CD14-positive monocyte (primary cell): ENCODE measurements at regions not wholly inside any gene's neighbourhood (a gene's known extent, or its start where the extent isn't known, plus 50 kb on each side); places are given as distances from the start of the nearest gene placed in this dataset.

Source experiments
- DNase-seq, 3 donors: peaks; one replicate each; pipeline ENCODE4 v3.0.0-alpha.2; 2011 to 2022
- H2AFZ ChIP-seq: 2 replicates; pipeline ENCODE4 v1.6.0; 2012; ENCODE audit warnings: mild to moderate bottlenecking, low read depth, low read length, inconsistent platforms; ENCODE audit not compliant: insufficient read depth, poor library complexity, severe bottlenecking
- H3K27ac ChIP-seq, 2 donors: 1 replicate in 1 of 2; 2 replicates in 1 of 2; pipeline ENCODE4 v1.5.1; 2012 to 2013; ENCODE audit warnings: low read length in 2 of 2, control low read depth in 1 of 2, inconsistent platforms in 1 of 2, low read depth in 1 of 2, mild to moderate bottlenecking in 1 of 2
- H3K27me3 ChIP-seq, 2 donors: one replicate each; pipeline versions ENCODE4 v1.6.0 to v1.6.1; 2011 to 2013; ENCODE audit warnings: low read length in 2 of 2; ENCODE audit not compliant: control insufficient read depth in 2 of 2, insufficient read depth in 2 of 2
- H3K36me3 ChIP-seq, 2 donors: replicated peaks in 1 of 2; 1 replicate in 1 of 2; 2 replicates in 1 of 2; pipeline versions ENCODE4 v1.5.1 to v1.6.1; 2012 to 2013; ENCODE audit warnings: low read length in 2 of 2, control low read depth in 1 of 2, inconsistent platforms in 1 of 2, mild to moderate bottlenecking in 1 of 2; ENCODE audit not compliant: insufficient read depth in 2 of 2, control insufficient read depth in 1 of 2
- H3K4me1 ChIP-seq, 2 donors: 1 replicate in 1 of 2; 2 replicates in 1 of 2; pipeline versions ENCODE4 v1.5.1 to v1.6.1; 2012 to 2013; ENCODE audit warnings: low read length in 2 of 2, control low read depth in 1 of 2, inconsistent platforms in 1 of 2, mild to moderate bottlenecking in 1 of 2, moderate library complexity in 1 of 2; ENCODE audit not compliant: insufficient read depth in 2 of 2, control insufficient read depth in 1 of 2
- H3K4me2 ChIP-seq: replicated peaks from 2 replicates; pipeline ENCODE3; 2012; ENCODE audit warnings: low read length, moderate library complexity, mild to moderate bottlenecking; ENCODE audit not compliant: poor library complexity, severe bottlenecking; ENCODE audit errors: extremely low read depth
- H3K4me3 ChIP-seq, 3 experiments: fragments of 200-600 bp in 1 of 3; sonication (generic) in 1 of 3; replicated peaks in 1 of 3; 1 replicate in 2 of 3; 2 replicates in 1 of 3; pipeline ENCODE4 v1.5.1; 2011 to 2013; ENCODE audit warnings: low read length in 3 of 3, mild to moderate bottlenecking in 3 of 3, control low read depth in 2 of 3, low read depth in 2 of 3, inconsistent platforms in 1 of 3, moderate library complexity in 1 of 3
- H3K79me2 ChIP-seq: 2 replicates; pipeline ENCODE4 v1.6.0; 2012; ENCODE audit warnings: mild to moderate bottlenecking, control low read depth, inconsistent platforms, low read length, moderate library complexity; ENCODE audit not compliant: insufficient read depth
- H3K9ac ChIP-seq: 2 replicates; pipeline ENCODE4 v1.6.0; 2017; ENCODE audit warnings: low read length, mild to moderate bottlenecking; ENCODE audit not compliant: insufficient read depth, poor library complexity, severe bottlenecking
- H3K9me3 ChIP-seq, 2 donors: replicated peaks in 1 of 2; 1 replicate in 1 of 2; 2 replicates in 1 of 2; pipeline versions ENCODE4 v1.5.1 to v1.6.1; 2012 to 2013; ENCODE audit warnings: low read length in 2 of 2, control low read depth in 1 of 2; ENCODE audit not compliant: control insufficient read depth in 1 of 2, insufficient read depth in 1 of 2
- H4K20me1 ChIP-seq: 2 replicates; pipeline ENCODE4 v1.6.0; 2012; ENCODE audit warnings: mild to moderate bottlenecking, low read length, control low read depth, moderate library complexity; ENCODE audit not compliant: insufficient read depth
- H3K27ac Mint-ChIP-seq, 7 donors: one replicate each; pipeline ENCODE4 v1.8.0; 2020; ENCODE audit warnings: mild to moderate bottlenecking in 7 of 7, mixed read lengths in 7 of 7, moderate library complexity in 6 of 7, inconsistent platforms in 2 of 7
- H3K27me3 Mint-ChIP-seq, 3 donors: one replicate each; pipeline ENCODE4 v1.8.0; 2021 to 2022; ENCODE audit warnings: low read depth in 3 of 3, mild to moderate bottlenecking in 3 of 3, mixed read lengths in 3 of 3, moderate library complexity in 3 of 3, inconsistent platforms in 1 of 3
- H3K36me3 Mint-ChIP-seq, 2 donors: one replicate each; pipeline ENCODE4 v1.8.0; 2020; ENCODE audit warnings: mixed read lengths in 2 of 2, inconsistent platforms in 1 of 2, mild to moderate bottlenecking in 1 of 2
- H3K4me1 Mint-ChIP-seq: one replicate; pipeline ENCODE4 v1.8.0; 2020; ENCODE audit warnings: mild to moderate bottlenecking, mixed read lengths
- H3K4me3 Mint-ChIP-seq, 2 donors: one replicate each; pipeline ENCODE4 v1.8.0; 2020; ENCODE audit warnings: mild to moderate bottlenecking in 2 of 2, mixed read lengths in 2 of 2, moderate library complexity in 1 of 2
- H3K9me3 Mint-ChIP-seq, 7 donors: one replicate each; pipeline ENCODE4 v1.8.0; 2020 to 2022; ENCODE audit warnings: mixed read lengths in 7 of 7, mild to moderate bottlenecking in 6 of 7, moderate library complexity in 6 of 7, inconsistent platforms in 2 of 7
- WGBS: methylation state at CpG from one replicate; pipeline ENCODE4 v1.1.5; 2013; ENCODE audit warnings: missing lambda C conversion rate; ENCODE audit not compliant: insufficient coverage; 5-methylcytosine and 5-hydroxymethylcytosine counted together
- intact Hi-C, 2 donors: fragments of 100-400 bp; cut with micrococcal nuclease; formaldehyde crosslinking; loops; one replicate each; pipeline versions ENCODE4 v1.15.0 to v1.15.1; 2023
- TF ChIP-seq, protein P1 (sequence below): fragments of 200-600 bp; IDR thresholded peaks from one replicate; pipeline ENCODE4 v1.8.0; 2022; ENCODE audit warnings: antibody characterized with exemption, mild to moderate bottlenecking

DNA sequence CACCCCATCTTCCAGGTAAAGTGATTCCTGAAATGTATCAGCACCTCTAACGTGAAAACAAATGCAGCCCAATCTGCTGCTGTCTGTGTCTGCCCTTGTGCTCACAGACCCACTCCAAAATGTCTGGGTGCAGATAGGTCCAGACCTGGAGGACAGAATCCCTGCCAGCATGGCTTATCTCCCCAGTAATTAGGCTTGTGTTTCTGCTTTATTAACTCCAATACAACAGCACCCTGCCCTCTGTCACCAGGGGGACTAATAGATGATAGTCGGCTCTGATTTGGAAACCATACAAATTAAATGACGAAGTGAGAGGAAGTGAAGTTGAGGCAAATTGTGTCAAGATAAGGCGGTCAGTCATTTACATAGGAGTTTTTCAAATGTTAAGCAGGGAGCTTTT is 608.3 kb upstream of the SALL1 start:
- Mint-ChIP-seq H3K27me3 (peaks cover 15 to 17% (median 16%) of the 10 kb centered on the region in 3 donors), H3K36me3 (no peaks in the 10 kb centered on the region), H3K4me3 (no peak overlapping the region), H3K9me3 (no peaks in the 10 kb centered on the region), H3K27ac (no peak overlapping the region), H3K4me1 (peaks cover 2% of the 10 kb centered on the region)
- peaks cover 0 to 2% of the 10 kb centered on the region in 2 donors for H3K27me3 ChIP-seq
- no peak overlapping the region for H3K27ac ChIP-seq
- no peaks in the 10 kb centered on the region for H3K9me3 ChIP-seq
- DNase-seq, result no peak
- TF ChIP-seq, protein P1, sequence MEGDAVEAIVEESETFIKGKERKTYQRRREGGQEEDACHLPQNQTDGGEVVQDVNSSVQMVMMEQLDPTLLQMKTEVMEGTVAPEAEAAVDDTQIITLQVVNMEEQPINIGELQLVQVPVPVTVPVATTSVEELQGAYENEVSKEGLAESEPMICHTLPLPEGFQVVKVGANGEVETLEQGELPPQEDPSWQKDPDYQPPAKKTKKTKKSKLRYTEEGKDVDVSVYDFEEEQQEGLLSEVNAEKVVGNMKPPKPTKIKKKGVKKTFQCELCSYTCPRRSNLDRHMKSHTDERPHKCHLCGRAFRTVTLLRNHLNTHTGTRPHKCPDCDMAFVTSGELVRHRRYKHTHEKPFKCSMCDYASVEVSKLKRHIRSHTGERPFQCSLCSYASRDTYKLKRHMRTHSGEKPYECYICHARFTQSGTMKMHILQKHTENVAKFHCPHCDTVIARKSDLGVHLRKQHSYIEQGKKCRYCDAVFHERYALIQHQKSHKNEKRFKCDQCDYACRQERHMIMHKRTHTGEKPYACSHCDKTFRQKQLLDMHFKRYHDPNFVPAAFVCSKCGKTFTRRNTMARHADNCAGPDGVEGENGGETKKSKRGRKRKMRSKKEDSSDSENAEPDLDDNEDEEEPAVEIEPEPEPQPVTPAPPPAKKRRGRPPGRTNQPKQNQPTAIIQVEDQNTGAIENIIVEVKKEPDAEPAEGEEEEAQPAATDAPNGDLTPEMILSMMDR, result no peak
- 28% methylated on average over 3 of the region's 4 CpGs for WGBS
- no peaks in the 10 kb centered on the region for H3K4me1 ChIP-seq
- intact Hi-C loops, result loop anchor here in 1 of 2 donors (5.0 kb wide), 1 partner anchor 52 kb away; no protein-coding TSS in a partner anchor
- H3K9ac ChIP-seq, result no peak overlapping the region
- no peak overlapping the region for H3K4me2 ChIP-seq
- no peaks in the 10 kb centered on the region for H3K36me3 ChIP-seq
- no peak overlapping the region for H3K4me3 ChIP-seq
- H3K79me2 ChIP-seq, result no peaks in the 10 kb centered on the region
- H4K20me1 ChIP-seq, result no peaks in the 10 kb centered on the region
- H2AFZ ChIP-seq, result no peak overlapping the region

GRCh38 chr16:51757921-51758479 is 606.9 kb upstream of the SALL1 start:
- no peaks in the 10 kb centered on the region for H3K4me1 ChIP-seq
- no peak overlapping the region for H3K4me2 ChIP-seq
- WGBS, result no CpG with 5 or more reads among the region's 2 CpGs
- H3K79me2 ChIP-seq, result no peaks in the 10 kb centered on the region
- no peak for DNase-seq
- H3K36me3 ChIP-seq, result no peaks in the 10 kb centered on the region
- Mint-ChIP-seq H3K27me3 (peaks cover 14 to 15% (median 15%) of the 10 kb centered on the region in 3 donors), H3K27ac (no peak overlapping the region), H3K9me3 (no peaks in the 10 kb centered on the region), H3K36me3 (no peaks in the 10 kb centered on the region), H3K4me3 (no peak overlapping the region), H3K4me1 (peaks cover 2% of the 10 kb centered on the region)
- H3K27ac ChIP-seq, result no peak overlapping the region
- no peak overlapping the region for H3K4me3 ChIP-seq
- no peak overlapping the region for H3K9ac ChIP-seq
- H3K27me3 ChIP-seq, result peaks cover 0 to 2% of the 10 kb centered on the region in 2 donors
- TF ChIP-seq, protein P1, result no peak
- intact Hi-C loops, result loop anchor here in 1 of 2 donors (5.0 kb wide), 1 partner anchor 51 kb away; no protein-coding TSS in a partner anchor
- no peak overlapping the region for H2AFZ ChIP-seq
- H4K20me1 ChIP-seq, result no peaks in the 10 kb centered on the region
- no peaks in the 10 kb centered on the region for H3K9me3 ChIP-seq
